ENCODE measurements at regions not wholly inside any gene's neighbourhood (a gene's known extent, or its start where the extent isn't known, plus 50 kb on each side); places are given as distances from the start of the nearest gene placed in this dataset.
"Not testable (repeated sequence)": the region's sequence is repeated elsewhere in the genome, so short reads cannot be mapped to it uniquely, and the experiment has no call there.

- Mint-ChIP-seq H3K27ac (peak overlapping the region; percentile 44 to 94 (median 86)), H3K4me3 (peak overlapping the region; percentile 11 to 53 (median 42)), H3K9me3 (peaks cover 0 to 30% (median 15%) of the 10 kb centered on the region in 9 donors), H3K4me1 (peaks cover 22 to 66% (median 48%) of the 10 kb centered on the region in 4 donors), H3K27me3 (no peaks in the 10 kb centered on the region), H3K36me3 (peaks cover 0 to 15% (median 14%) of the 10 kb centered on the region in 3 donors)
- ATAC-seq (peak; percentile 79), DNase-seq (peak in 4 of 10 donors; percentile 16 to 64 (median 36))
- POLR2A ChIA-PET: interaction anchor here (1.0 kb wide), 1 partner anchor 76 kb away, joined by 4 read pairs; no protein-coding TSS in a partner anchor
Observed at GRCh38 chr14:71245659-71246361, 338.6 kb downstream of the PCNX1 start.

- H3K4me3 Mint-ChIP-seq: peak overlapping the region; percentile 8 to 66 (median 40)
- ATAC-seq (no peak), DNase-seq (no peak)
- H3K27ac Mint-ChIP-seq: peak overlapping the region in 9 of 10 donors; percentile 83 to 94 (median 88)
- no peaks in the 10 kb centered on the region for H3K27me3 Mint-ChIP-seq
- peaks cover 23 to 60% (median 44%) of the 10 kb centered on the region in 4 donors for H3K4me1 Mint-ChIP-seq
- POLR2A ChIA-PET: interaction anchor here (1.0 kb wide), 1 partner anchor 75 kb away, joined by 4 read pairs; no protein-coding TSS in a partner anchor
- H3K36me3 Mint-ChIP-seq: peaks cover 0 to 15% (median 14%) of the 10 kb centered on the region in 3 donors
- H3K9me3 Mint-ChIP-seq: peaks cover 0 to 30% (median 15%) of the 10 kb centered on the region in 9 donors
Observed at GRCh38 chr14:71246539-71246938, 339.3 kb downstream of the PCNX1 start.

- H3K9me3 Mint-ChIP-seq: peaks cover 0 to 30% (median 15%) of the 10 kb centered on the region in 9 donors
- H3K27me3 Mint-ChIP-seq: no peaks in the 10 kb centered on the region
- DNase-seq: no peak
- POLR2A ChIA-PET: no interaction called here
- H3K4me1 Mint-ChIP-seq: peaks cover 23 to 60% (median 44%) of the 10 kb centered on the region in 4 donors
- peak overlapping the region in 8 of 10 donors; percentile 26 to 70 (median 36) for H3K4me3 Mint-ChIP-seq
- H3K27ac Mint-ChIP-seq: peak overlapping the region in 9 of 10 donors; percentile 22 to 87 (median 78)
- no peak for ATAC-seq
- H3K36me3 Mint-ChIP-seq: peaks cover 0 to 15% (median 14%) of the 10 kb centered on the region in 3 donors
Observed at GRCh38 chr14:71247106-71247505, 339.8 kb downstream of the PCNX1 start.

GRCh38 chr14:71248194-71248593 is 340.9 kb downstream of the PCNX1 start:
- Mint-ChIP-seq H3K4me3 (no peak overlapping the region), H3K27ac (peak overlapping the region in 2 of 10 donors; percentile 11 to 74), H3K4me1 (peaks cover 23 to 60% (median 44%) of the 10 kb centered on the region in 4 donors), H3K9me3 (peaks cover 0 to 30% (median 15%) of the 10 kb centered on the region in 9 donors), H3K36me3 (peaks cover 0 to 15% (median 14%) of the 10 kb centered on the region in 3 donors), H3K27me3 (no peaks in the 10 kb centered on the region)
- POLR2A ChIA-PET: no interaction called here
- ATAC-seq (no peak), DNase-seq (no peak)

GRCh38 chr14:71250347-71250746 is 343.1 kb downstream of the PCNX1 start:
- Mint-ChIP-seq H3K27me3 (no peaks in the 10 kb centered on the region), H3K36me3 (peaks cover 0 to 15% (median 14%) of the 10 kb centered on the region in 3 donors), H3K9me3 (peaks cover 0 to 33% (median 15%) of the 10 kb centered on the region in 9 donors), H3K27ac (peak overlapping the region; percentile 6 to 85 (median 40)), H3K4me1 (peaks cover 17 to 43% (median 33%) of the 10 kb centered on the region in 4 donors), H3K4me3 (peak overlapping the region in 2 of 10 donors; percentile 5 to 16)
- peak; percentile 47 to 60 for ATAC-seq
- POLR2A ChIA-PET: no interaction called here
- peak in 2 of 10 donors; percentile 3 to 25 for DNase-seq

- H3K27me3 Mint-ChIP-seq: no peaks in the 10 kb centered on the region
- POLR2A ChIA-PET: no interaction called here
- H3K4me3 Mint-ChIP-seq: no peak overlapping the region
- peaks cover 0 to 31% (median 15%) of the 10 kb centered on the region in 9 donors for H3K9me3 Mint-ChIP-seq
- ATAC-seq (no peak), DNase-seq (no peak)
- peak overlapping the region in 5 of 10 donors; percentile 6 to 85 (median 31) for H3K27ac Mint-ChIP-seq
- peaks cover 0 to 15% (median 14%) of the 10 kb centered on the region in 3 donors for H3K36me3 Mint-ChIP-seq
- peaks cover 14 to 38% (median 29%) of the 10 kb centered on the region in 4 donors for H3K4me1 Mint-ChIP-seq
Observed at GRCh38 chr14:71250791-71251190, 343.5 kb downstream of the PCNX1 start.

GRCh38 chr14:71254091-71254719 is 346.9 kb downstream of the PCNX1 start:
- H3K27ac Mint-ChIP-seq: peak overlapping the region in 6 of 10 donors; percentile 8 to 83 (median 74)

GRCh38 chr14:71261206-71261605 is 353.9 kb downstream of the PCNX1 start:
- Mint-ChIP-seq H3K27me3 (no peaks in the 10 kb centered on the region), H3K9me3 (peaks cover 17 to 57% (median 36%) of the 10 kb centered on the region in 9 donors), H3K27ac (no peak overlapping the region), H3K4me3 (no peak overlapping the region), H3K4me1 (no peaks in the 10 kb centered on the region), H3K36me3 (peaks cover 0 to 52% (median 35%) of the 10 kb centered on the region in 3 donors)
- ATAC-seq (no peak), DNase-seq (no peak)
- POLR2A ChIA-PET: no interaction called here

More at GRCh38 chr14:71254091-71254719, 346.9 kb downstream of the PCNX1 start:
- H3K4me3 Mint-ChIP-seq: peak overlapping the region; percentile 39 to 88 (median 68)
- peaks cover 0 to 27% (median 17%) of the 10 kb centered on the region in 3 donors for H3K36me3 Mint-ChIP-seq
- H3K9me3 Mint-ChIP-seq: peaks cover 5 to 33% (median 23%) of the 10 kb centered on the region in 9 donors
- H3K27me3 Mint-ChIP-seq, ATAC-seq, POLR2A ChIA-PET: not testable (repeated sequence)
- DNase-seq: peak in 1 of 10 donors; percentile 15
- H3K4me1 Mint-ChIP-seq: peaks cover 5 to 10% (median 7%) of the 10 kb centered on the region in 4 donors

GRCh38 chr14:71262441-71262840 is 355.2 kb downstream of the PCNX1 start:
- H3K9me3 Mint-ChIP-seq: peaks cover 15 to 47% (median 29%) of the 10 kb centered on the region in 9 donors

GRCh38 chr14:71264260-71264659 is 357.0 kb downstream of the PCNX1 start:
- no peak for DNase-seq
- peaks cover 10 to 39% (median 22%) of the 10 kb centered on the region in 9 donors for H3K9me3 Mint-ChIP-seq
- no peak overlapping the region for H3K4me3 Mint-ChIP-seq
- H3K4me1 Mint-ChIP-seq: peaks cover 2 to 15% (median 13%) of the 10 kb centered on the region in 4 donors
- H3K27ac Mint-ChIP-seq: no peak overlapping the region
- POLR2A ChIA-PET: no interaction called here
- H3K36me3 Mint-ChIP-seq: peaks cover 0 to 32% (median 26%) of the 10 kb centered on the region in 3 donors
- H3K27me3 Mint-ChIP-seq: no peaks in the 10 kb centered on the region
- ATAC-seq: no peak

More at GRCh38 chr14:71262441-71262840, 355.2 kb downstream of the PCNX1 start:
- H3K27me3 Mint-ChIP-seq: no peaks in the 10 kb centered on the region
- peaks cover 0 to 42% (median 28%) of the 10 kb centered on the region in 3 donors for H3K36me3 Mint-ChIP-seq
- ATAC-seq (no peak), DNase-seq (no peak)
- POLR2A ChIA-PET: no interaction called here
- H3K4me3 Mint-ChIP-seq: no peak overlapping the region
- no peak overlapping the region for H3K27ac Mint-ChIP-seq
- H3K4me1 Mint-ChIP-seq: peaks cover 0 to 8% (median 7%) of the 10 kb centered on the region in 4 donors

- Mint-ChIP-seq H3K27ac (peak overlapping the region in 3 of 10 donors; percentile 11 to 54 (median 52)), H3K9me3 (peaks cover 0 to 39% (median 14%) of the 10 kb centered on the region in 9 donors), H3K27me3 (peaks cover 0 to under 1% (median 0%) of the 10 kb centered on the region in 5 donors), H3K4me3 (peak overlapping the region in 9 of 10 donors; percentile 55 to 83 (median 74)), H3K36me3 (peaks cover 0 to 24% (median 20%) of the 10 kb centered on the region in 3 donors), H3K4me1 (peaks cover 3 to 15% (median 13%) of the 10 kb centered on the region in 4 donors)
- POLR2A ChIA-PET: no interaction called here
- DNase-seq: no peak
- ATAC-seq: no peak
Observed at GRCh38 chr14:71267007-71267513, 359.8 kb downstream of the PCNX1 start.

GRCh38 chr14:71267691-71268090 is 360.4 kb downstream of the PCNX1 start:
- peak overlapping the region; percentile 55 to 83 (median 74) for H3K4me3 Mint-ChIP-seq
- H3K4me1 Mint-ChIP-seq: peaks cover 3 to 15% (median 13%) of the 10 kb centered on the region in 4 donors
- peaks cover 0 to 39% (median 14%) of the 10 kb centered on the region in 9 donors for H3K9me3 Mint-ChIP-seq
- ATAC-seq: no peak
- H3K36me3 Mint-ChIP-seq: peaks cover 0 to 24% (median 20%) of the 10 kb centered on the region in 3 donors
- peaks cover 0 to 5% (median 1%) of the 10 kb centered on the region in 5 donors for H3K27me3 Mint-ChIP-seq
- no peak for DNase-seq
- POLR2A ChIA-PET: no interaction called here
- H3K27ac Mint-ChIP-seq: peak overlapping the region in 7 of 10 donors; percentile 2 to 75 (median 52)

All from naive thymus-derived CD8-positive, alpha-beta T cell (primary cell).